ENCODE measurements at regions not wholly inside any gene's neighbourhood (a gene's known extent, or its start where the extent isn't known, plus 50 kb on each side); places are given as distances from the start of the nearest gene placed in this dataset.

- DNase-seq, result no peak
Measured at GRCh38 chr1:185427776-185428175, 110.7 kb upstream of the IVNS1ABP start.

- no peak for DNase-seq
Measured at GRCh38 chr1:185427264-185427663, 110.2 kb upstream of the IVNS1ABP start.

- DNase-seq, result no peak
Measured at GRCh38 chr1:185426848-185427247, 109.8 kb upstream of the IVNS1ABP start.

GRCh38 chr1:185425163-185425562 is 108.1 kb upstream of the IVNS1ABP start:
- DNase-seq, result no peak

- no peak for DNase-seq
Measured at GRCh38 chr1:185421485-185422107, 104.6 kb upstream of the IVNS1ABP start.

- no peak for DNase-seq
Measured at GRCh38 chr1:185420588-185421081, 103.6 kb upstream of the IVNS1ABP start.

- no peak for DNase-seq
Measured at GRCh38 chr1:185419718-185420117, 102.7 kb upstream of the IVNS1ABP start.

GRCh38 chr1:185418472-185418871 is 101.4 kb upstream of the IVNS1ABP start:
- DNase-seq, result no peak

GRCh38 chr1:185412385-185413087 is 95.5 kb upstream of the IVNS1ABP start:
- no peak for DNase-seq

- no peak for DNase-seq
Measured at GRCh38 chr1:185409763-185410528, 92.9 kb upstream of the IVNS1ABP start.

- no peak for DNase-seq
Measured at GRCh38 chr1:185409345-185409744, 92.3 kb upstream of the IVNS1ABP start.

GRCh38 chr1:185408700-185409270 is 91.7 kb upstream of the IVNS1ABP start:
- no peak for DNase-seq

GRCh38 chr1:185406691-185407009 is 89.6 kb upstream of the IVNS1ABP start:
- no peak for DNase-seq

- no peak for DNase-seq
Measured at GRCh38 chr1:185406006-185406690, 89.1 kb upstream of the IVNS1ABP start.

GRCh38 chr1:185404907-185405568 is 88.0 kb upstream of the IVNS1ABP start:
- DNase-seq, result no peak

- no peak for DNase-seq
Measured at GRCh38 chr1:185404291-185404690, 87.2 kb upstream of the IVNS1ABP start.

- DNase-seq, result no peak
Measured at GRCh38 chr1:185402930-185403329, 85.9 kb upstream of the IVNS1ABP start.

GRCh38 chr1:185401019-185401418 is 84.0 kb upstream of the IVNS1ABP start:
- peak; percentile 55 for DNase-seq

- DNase-seq, result no peak
Measured at GRCh38 chr1:185400052-185400451, 83.0 kb upstream of the IVNS1ABP start.

- no peak for DNase-seq
Measured at GRCh38 chr1:185398599-185398998, 81.6 kb upstream of the IVNS1ABP start.

- no peak for DNase-seq
Measured at GRCh38 chr1:185398022-185398421, 81.0 kb upstream of the IVNS1ABP start.

GRCh38 chr1:185397183-185397582 is 80.1 kb upstream of the IVNS1ABP start:
- no peak for DNase-seq
